ENCODE measurements at regions not wholly inside any gene's neighbourhood (a gene's known extent, or its start where the extent isn't known, plus 50 kb on each side); places are given as distances from the start of the nearest gene placed in this dataset.
A peak's percentile ranks its signal among the peaks of the same experiment; 100 is the strongest.

- no peak overlapping the region for H3K4me3 ChIP-seq (ENCODE audit: low read depth in 1 of 5, low read length in 5 of 5)
- H3K9me3 ChIP-seq (ENCODE audit: control insufficient read depth in 5 of 5, low read length in 5 of 5): no peaks in the 10 kb centered on the region
- H3K27ac ChIP-seq (ENCODE audit: low read depth, low read length): no peak overlapping the region
- H3K27me3 ChIP-seq (ENCODE audit: control insufficient read depth in 5 of 5, insufficient read depth in 4 of 5, low read length in 5 of 5): no peaks in the 10 kb centered on the region
- H3K36me3 ChIP-seq (ENCODE audit: control insufficient read depth in 5 of 5, insufficient read depth in 5 of 5, low read length in 5 of 5): no peaks in the 10 kb centered on the region
- no peak overlapping the region for H3K9ac ChIP-seq (ENCODE audit: low read length in 5 of 5)
- peaks cover 0 to 28% (median 14%) of the 10 kb centered on the region in 5 donors for H3K4me1 ChIP-seq (ENCODE audit: control insufficient read depth in 5 of 5, insufficient read depth in 5 of 5, low read length in 5 of 5)
These were observed 166.2 kb downstream of the SNX10 start for GRCh38 chr7:26457696-26458327.

- no peaks in the 10 kb centered on the region for H3K36me3 ChIP-seq (ENCODE audit: control insufficient read depth in 5 of 5, insufficient read depth in 5 of 5, low read length in 5 of 5)
- H3K9me3 ChIP-seq (ENCODE audit: control insufficient read depth in 5 of 5, low read length in 5 of 5): no peaks in the 10 kb centered on the region
- no peak overlapping the region for H3K27ac ChIP-seq (ENCODE audit: low read depth, low read length)
These were observed 166.9 kb downstream of the SNX10 start for GRCh38 chr7:26458466-26459145.

GRCh38 chr7:26459540-26460193 is 168.0 kb downstream of the SNX10 start:
- Histone ChIP-seq H3K27me3 (ENCODE audit: control insufficient read depth in 5 of 5, insufficient read depth in 4 of 5, low read length in 5 of 5) (no peaks in the 10 kb centered on the region), H3K9ac (ENCODE audit: low read length in 5 of 5) (no peak overlapping the region), H3K36me3 (ENCODE audit: control insufficient read depth in 5 of 5, insufficient read depth in 5 of 5, low read length in 5 of 5) (no peaks in the 10 kb centered on the region), H3K27ac (ENCODE audit: low read depth, low read length) (peak overlapping the region; percentile 61), H3K4me3 (ENCODE audit: low read depth in 1 of 5, low read length in 5 of 5) (no peak overlapping the region), H3K4me1 (ENCODE audit: control insufficient read depth in 5 of 5, insufficient read depth in 5 of 5, low read length in 5 of 5) (peaks cover 0 to 21% (median 12%) of the 10 kb centered on the region in 5 donors), H3K9me3 (ENCODE audit: control insufficient read depth in 5 of 5, low read length in 5 of 5) (no peaks in the 10 kb centered on the region)

More at GRCh38 chr7:26458466-26459145, 166.9 kb downstream of the SNX10 start:
- H3K4me1 ChIP-seq (ENCODE audit: control insufficient read depth in 5 of 5, insufficient read depth in 5 of 5, low read length in 5 of 5): peaks cover 0 to 27% (median 14%) of the 10 kb centered on the region in 5 donors
- no peaks in the 10 kb centered on the region for H3K27me3 ChIP-seq (ENCODE audit: control insufficient read depth in 5 of 5, insufficient read depth in 4 of 5, low read length in 5 of 5)
- H3K9ac ChIP-seq (ENCODE audit: low read length in 5 of 5): no peak overlapping the region
- H3K4me3 ChIP-seq (ENCODE audit: low read depth in 1 of 5, low read length in 5 of 5): no peak overlapping the region

GRCh38 chr7:26460351-26461085 is 168.9 kb downstream of the SNX10 start:
- Histone ChIP-seq H3K4me1 (ENCODE audit: control insufficient read depth in 5 of 5, insufficient read depth in 5 of 5, low read length in 5 of 5) (peaks cover 0 to 21% (median 12%) of the 10 kb centered on the region in 5 donors), H3K27ac (ENCODE audit: low read depth, low read length) (peak overlapping the region; percentile 61), H3K9me3 (ENCODE audit: control insufficient read depth in 5 of 5, low read length in 5 of 5) (no peaks in the 10 kb centered on the region), H3K27me3 (ENCODE audit: control insufficient read depth in 5 of 5, insufficient read depth in 4 of 5, low read length in 5 of 5) (no peaks in the 10 kb centered on the region), H3K9ac (ENCODE audit: low read length in 5 of 5) (no peak overlapping the region), H3K36me3 (ENCODE audit: control insufficient read depth in 5 of 5, insufficient read depth in 5 of 5, low read length in 5 of 5) (no peaks in the 10 kb centered on the region), H3K4me3 (ENCODE audit: low read depth in 1 of 5, low read length in 5 of 5) (no peak overlapping the region)

- no peaks in the 10 kb centered on the region for H3K9me3 ChIP-seq (ENCODE audit: control insufficient read depth in 5 of 5, low read length in 5 of 5)
- no peaks in the 10 kb centered on the region for H3K36me3 ChIP-seq (ENCODE audit: control insufficient read depth in 5 of 5, insufficient read depth in 5 of 5, low read length in 5 of 5)
- H3K4me1 ChIP-seq (ENCODE audit: control insufficient read depth in 5 of 5, insufficient read depth in 5 of 5, low read length in 5 of 5): peaks cover 0 to 21% (median 12%) of the 10 kb centered on the region in 5 donors
- H3K9ac ChIP-seq (ENCODE audit: low read length in 5 of 5): no peak overlapping the region
- H3K27ac ChIP-seq (ENCODE audit: low read depth, low read length): no peak overlapping the region
- H3K27me3 ChIP-seq (ENCODE audit: control insufficient read depth in 5 of 5, insufficient read depth in 4 of 5, low read length in 5 of 5): no peaks in the 10 kb centered on the region
- no peak overlapping the region for H3K4me3 ChIP-seq (ENCODE audit: low read depth in 1 of 5, low read length in 5 of 5)
These were observed 169.9 kb downstream of the SNX10 start for GRCh38 chr7:26461518-26461917.

GRCh38 chr7:26466007-26466406 is 174.3 kb downstream of the SNX10 start:
- no peak overlapping the region for H3K4me3 ChIP-seq (ENCODE audit: low read depth in 1 of 5, low read length in 5 of 5)

GRCh38 chr7:26467104-26467503 is 175.4 kb downstream of the SNX10 start:
- Histone ChIP-seq H3K27ac (ENCODE audit: low read depth, low read length) (no peak overlapping the region), H3K4me1 (ENCODE audit: control insufficient read depth in 5 of 5, insufficient read depth in 5 of 5, low read length in 5 of 5) (no peaks in the 10 kb centered on the region), H3K9ac (ENCODE audit: low read length in 5 of 5) (no peak overlapping the region), H3K9me3 (ENCODE audit: control insufficient read depth in 5 of 5, low read length in 5 of 5) (no peaks in the 10 kb centered on the region), H3K36me3 (ENCODE audit: control insufficient read depth in 5 of 5, insufficient read depth in 5 of 5, low read length in 5 of 5) (no peaks in the 10 kb centered on the region), H3K27me3 (ENCODE audit: control insufficient read depth in 5 of 5, insufficient read depth in 4 of 5, low read length in 5 of 5) (no peaks in the 10 kb centered on the region), H3K4me3 (ENCODE audit: low read depth in 1 of 5, low read length in 5 of 5) (no peak overlapping the region)

More at GRCh38 chr7:26466007-26466406, 174.3 kb downstream of the SNX10 start:
- Histone ChIP-seq H3K27me3 (ENCODE audit: control insufficient read depth in 5 of 5, insufficient read depth in 4 of 5, low read length in 5 of 5) (no peaks in the 10 kb centered on the region), H3K27ac (ENCODE audit: low read depth, low read length) (no peak overlapping the region), H3K36me3 (ENCODE audit: control insufficient read depth in 5 of 5, insufficient read depth in 5 of 5, low read length in 5 of 5) (no peaks in the 10 kb centered on the region), H3K4me1 (ENCODE audit: control insufficient read depth in 5 of 5, insufficient read depth in 5 of 5, low read length in 5 of 5) (peaks cover 0 to 5% (median 0%) of the 10 kb centered on the region in 5 donors), H3K9ac (ENCODE audit: low read length in 5 of 5) (no peak overlapping the region), H3K9me3 (ENCODE audit: control insufficient read depth in 5 of 5, low read length in 5 of 5) (no peaks in the 10 kb centered on the region)

GRCh38 chr7:26467541-26467940 is 175.9 kb downstream of the SNX10 start:
- Histone ChIP-seq H3K27me3 (ENCODE audit: control insufficient read depth in 5 of 5, insufficient read depth in 4 of 5, low read length in 5 of 5) (no peaks in the 10 kb centered on the region), H3K36me3 (ENCODE audit: control insufficient read depth in 5 of 5, insufficient read depth in 5 of 5, low read length in 5 of 5) (no peaks in the 10 kb centered on the region), H3K27ac (ENCODE audit: low read depth, low read length) (no peak overlapping the region), H3K4me1 (ENCODE audit: control insufficient read depth in 5 of 5, insufficient read depth in 5 of 5, low read length in 5 of 5) (no peaks in the 10 kb centered on the region), H3K9me3 (ENCODE audit: control insufficient read depth in 5 of 5, low read length in 5 of 5) (no peaks in the 10 kb centered on the region), H3K9ac (ENCODE audit: low read length in 5 of 5) (no peak overlapping the region), H3K4me3 (ENCODE audit: low read depth in 1 of 5, low read length in 5 of 5) (no peak overlapping the region)

- no peaks in the 10 kb centered on the region for H3K4me1 ChIP-seq (ENCODE audit: control insufficient read depth in 5 of 5, insufficient read depth in 5 of 5, low read length in 5 of 5)
- no peaks in the 10 kb centered on the region for H3K36me3 ChIP-seq (ENCODE audit: control insufficient read depth in 5 of 5, insufficient read depth in 5 of 5, low read length in 5 of 5)
These were observed 177.0 kb downstream of the SNX10 start for GRCh38 chr7:26468625-26469024.

More at GRCh38 chr7:26468625-26469024, 177.0 kb downstream of the SNX10 start:
- H3K9ac ChIP-seq (ENCODE audit: low read length in 5 of 5): no peak overlapping the region
- H3K27ac ChIP-seq (ENCODE audit: low read depth, low read length): no peak overlapping the region
- H3K4me3 ChIP-seq (ENCODE audit: low read depth in 1 of 5, low read length in 5 of 5): no peak overlapping the region
- no peaks in the 10 kb centered on the region for H3K27me3 ChIP-seq (ENCODE audit: control insufficient read depth in 5 of 5, insufficient read depth in 4 of 5, low read length in 5 of 5)
- no peaks in the 10 kb centered on the region for H3K9me3 ChIP-seq (ENCODE audit: control insufficient read depth in 5 of 5, low read length in 5 of 5)

All from subcutaneous abdominal adipose tissue (tissue), 5 donors.